ENCODE measurements at regions not wholly inside any gene's neighbourhood (a gene's known extent, or its start where the extent isn't known, plus 50 kb on each side); places are given as distances from the start of the nearest gene placed in this dataset.

DNA sequence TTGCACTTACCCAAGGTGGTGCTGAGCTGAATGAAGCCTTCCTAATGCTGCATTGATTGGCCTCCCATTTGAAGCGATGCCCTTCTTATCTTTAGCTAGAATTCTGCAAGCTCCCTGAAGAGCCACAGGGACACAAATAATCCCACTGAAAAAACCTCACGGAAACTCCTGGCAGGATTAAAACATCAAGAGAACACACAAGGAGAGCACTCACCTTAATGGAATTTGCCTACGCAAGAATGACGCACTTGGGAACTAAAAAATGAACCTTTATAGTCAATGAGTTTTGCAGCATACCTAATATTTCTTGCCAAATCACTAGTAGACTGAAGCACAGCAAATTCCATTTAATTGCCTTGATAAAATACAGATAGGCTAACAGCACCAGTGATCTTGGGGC is 232.8 kb upstream of the UBASH3B start:
- DNase-seq (ENCODE audit: extremely low spot score in 2 of 2): no peak
- no peaks in the 10 kb centered on the region for H3K9me3 ChIP-seq
- H3K36me3 ChIP-seq: no peaks in the 10 kb centered on the region
- intact Hi-C loops (cut with DNase I): no loop called here
- H3K4me3 ChIP-seq: no peak overlapping the region
- H3K4me1 ChIP-seq: no peaks in the 10 kb centered on the region
- H3K27me3 ChIP-seq: no peaks in the 10 kb centered on the region
- TF ChIP-seq, protein P1, sequence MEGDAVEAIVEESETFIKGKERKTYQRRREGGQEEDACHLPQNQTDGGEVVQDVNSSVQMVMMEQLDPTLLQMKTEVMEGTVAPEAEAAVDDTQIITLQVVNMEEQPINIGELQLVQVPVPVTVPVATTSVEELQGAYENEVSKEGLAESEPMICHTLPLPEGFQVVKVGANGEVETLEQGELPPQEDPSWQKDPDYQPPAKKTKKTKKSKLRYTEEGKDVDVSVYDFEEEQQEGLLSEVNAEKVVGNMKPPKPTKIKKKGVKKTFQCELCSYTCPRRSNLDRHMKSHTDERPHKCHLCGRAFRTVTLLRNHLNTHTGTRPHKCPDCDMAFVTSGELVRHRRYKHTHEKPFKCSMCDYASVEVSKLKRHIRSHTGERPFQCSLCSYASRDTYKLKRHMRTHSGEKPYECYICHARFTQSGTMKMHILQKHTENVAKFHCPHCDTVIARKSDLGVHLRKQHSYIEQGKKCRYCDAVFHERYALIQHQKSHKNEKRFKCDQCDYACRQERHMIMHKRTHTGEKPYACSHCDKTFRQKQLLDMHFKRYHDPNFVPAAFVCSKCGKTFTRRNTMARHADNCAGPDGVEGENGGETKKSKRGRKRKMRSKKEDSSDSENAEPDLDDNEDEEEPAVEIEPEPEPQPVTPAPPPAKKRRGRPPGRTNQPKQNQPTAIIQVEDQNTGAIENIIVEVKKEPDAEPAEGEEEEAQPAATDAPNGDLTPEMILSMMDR (IDR thresholded peaks at IDR 0.05): no peak
- TF ChIP-seq POLR2A (IDR thresholded peaks at IDR 0.05): no peak
- TF ChIP-seq POLR2AphosphoS5 (IDR thresholded peaks at IDR 0.05; ENCODE audit: insufficient read depth in 1 of 2, low read depth in 1 of 2): no peak
- no peak overlapping the region for H3K27ac ChIP-seq

DNA sequence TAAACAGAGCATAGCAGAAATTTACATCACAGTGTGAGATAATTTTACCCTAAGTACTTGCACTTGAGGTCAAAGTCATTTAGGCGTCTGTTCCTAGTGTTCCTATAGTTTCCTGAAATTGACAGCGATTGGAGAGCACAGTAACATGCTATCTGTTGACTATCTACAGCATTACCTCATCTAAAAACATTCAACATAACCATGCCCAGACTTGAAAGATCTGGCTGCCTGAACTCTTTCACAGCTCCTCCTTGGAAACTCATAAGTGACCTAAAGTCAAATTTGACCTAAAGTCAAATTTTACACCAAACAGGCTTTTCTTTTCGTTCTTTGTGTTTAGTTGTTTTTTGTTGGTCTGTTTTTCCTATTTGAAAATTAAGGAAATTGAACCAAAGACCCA is 233.8 kb upstream of the UBASH3B start:
- H3K4me1 ChIP-seq: no peaks in the 10 kb centered on the region
- H3K9me3 ChIP-seq: no peaks in the 10 kb centered on the region
- H3K27me3 ChIP-seq: no peaks in the 10 kb centered on the region
- H3K4me3 ChIP-seq: no peak overlapping the region
- intact Hi-C loops (cut with DNase I): no loop called here
- no peaks in the 10 kb centered on the region for H3K36me3 ChIP-seq
- TF ChIP-seq, protein P1 (IDR thresholded peaks at IDR 0.05): no peak
- no peak for TF ChIP-seq POLR2A (IDR thresholded peaks at IDR 0.05)
- no peak for TF ChIP-seq POLR2AphosphoS5 (IDR thresholded peaks at IDR 0.05; ENCODE audit: insufficient read depth in 1 of 2, low read depth in 1 of 2)
- no peak for DNase-seq (ENCODE audit: extremely low spot score in 2 of 2)
- H3K27ac ChIP-seq: no peak overlapping the region

DNA sequence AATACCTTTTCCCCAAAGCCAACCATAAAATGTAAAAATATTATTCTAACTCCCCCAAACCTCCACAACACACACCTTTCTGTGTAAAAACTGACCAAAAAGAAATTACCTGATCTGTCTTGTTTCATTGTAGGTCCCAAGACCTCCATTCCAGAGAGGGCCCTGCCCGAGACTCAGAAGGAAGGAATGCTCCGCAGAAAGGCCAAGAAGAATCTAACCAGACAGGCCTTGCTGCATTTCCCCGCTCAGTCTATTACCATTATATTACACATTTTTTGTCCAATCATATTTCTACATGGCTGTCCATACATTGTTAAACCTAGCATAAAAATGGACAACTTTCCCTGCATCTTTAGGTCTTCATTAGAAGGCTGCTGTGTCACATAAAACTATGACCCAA is 237.5 kb upstream of the UBASH3B start:
- Histone ChIP-seq H3K9me3 (peaks cover 7% of the 10 kb centered on the region), H3K4me1 (no peaks in the 10 kb centered on the region), H3K36me3 (no peaks in the 10 kb centered on the region), H3K27me3 (no peaks in the 10 kb centered on the region), H3K4me3 (no peak overlapping the region), H3K27ac (no peak overlapping the region)
- TF ChIP-seq POLR2A (IDR thresholded peaks at IDR 0.05): no peak
- TF ChIP-seq POLR2AphosphoS5 (IDR thresholded peaks at IDR 0.05; ENCODE audit: insufficient read depth in 1 of 2, low read depth in 1 of 2): no peak
- DNase-seq (ENCODE audit: extremely low spot score in 2 of 2): no peak
- intact Hi-C loops (cut with DNase I): no loop called here

DNA sequence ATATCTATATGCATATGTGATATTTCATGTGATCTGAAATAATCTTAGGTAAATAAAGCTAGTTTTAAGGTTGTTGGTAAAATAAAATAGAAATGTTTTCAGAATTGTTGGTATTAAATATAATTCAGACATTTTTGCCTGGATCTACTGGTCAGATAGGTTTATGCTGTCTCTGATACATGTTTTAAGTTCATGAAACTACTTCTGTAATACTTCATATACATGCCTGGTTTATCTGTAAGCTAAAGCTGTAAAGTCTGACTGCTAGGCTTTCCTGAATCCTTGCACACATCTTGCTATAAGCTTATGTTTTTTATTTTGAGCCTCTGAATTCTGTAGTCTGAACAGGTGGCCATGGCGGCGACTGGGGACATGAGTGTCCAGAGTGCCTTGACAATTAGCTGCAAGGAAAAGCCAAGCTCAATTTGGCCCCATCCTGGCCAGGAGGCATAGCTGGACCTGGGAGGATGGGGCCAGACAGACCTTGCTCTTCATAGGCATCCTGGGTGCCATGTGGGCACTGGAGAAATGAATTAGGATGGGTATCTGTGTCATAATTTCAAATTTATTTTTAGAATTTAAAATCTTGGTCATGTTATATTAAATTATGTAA is 241.0 kb upstream of the UBASH3B start:
- intact Hi-C loops (cut with DNase I): no loop called here
- Histone ChIP-seq H3K27me3 (no peaks in the 10 kb centered on the region), H3K4me3 (no peak overlapping the region), H3K9me3 (peaks cover 7% of the 10 kb centered on the region), H3K36me3 (no peaks in the 10 kb centered on the region), H3K27ac (no peak overlapping the region), H3K4me1 (no peaks in the 10 kb centered on the region)
- TF ChIP-seq, protein P1 (IDR thresholded peaks at IDR 0.05): no peak
- no peak for TF ChIP-seq POLR2A (IDR thresholded peaks at IDR 0.05)
- no peak for TF ChIP-seq POLR2AphosphoS5 (IDR thresholded peaks at IDR 0.05; ENCODE audit: insufficient read depth in 1 of 2, low read depth in 1 of 2)
- DNase-seq (ENCODE audit: extremely low spot score in 2 of 2): no peak

DNA sequence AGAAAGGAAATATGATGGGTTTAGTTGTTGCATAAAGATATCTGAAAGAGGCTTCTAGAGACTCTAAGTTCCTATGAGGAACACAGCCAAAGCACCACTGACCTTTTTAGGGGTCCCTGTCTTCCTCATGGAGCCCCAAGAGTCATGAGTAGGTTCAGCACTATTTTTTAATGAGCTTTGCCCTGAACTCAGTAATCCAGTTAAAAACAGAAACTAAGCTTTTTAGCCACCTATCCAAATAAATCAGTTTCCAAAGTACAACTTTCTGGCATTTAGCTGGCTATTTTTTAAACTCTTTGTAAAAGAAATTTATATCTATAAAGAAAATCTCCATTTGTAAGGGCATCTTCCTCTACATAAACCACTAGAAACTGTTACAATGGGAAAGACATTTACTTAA is 241.8 kb upstream of the UBASH3B start:
- H3K9me3 ChIP-seq: peaks cover 7% of the 10 kb centered on the region
- no peak for DNase-seq (ENCODE audit: extremely low spot score in 2 of 2)
- no peak overlapping the region for H3K4me3 ChIP-seq
- no peaks in the 10 kb centered on the region for H3K4me1 ChIP-seq
- no peaks in the 10 kb centered on the region for H3K27me3 ChIP-seq
- no peak for TF ChIP-seq POLR2A (IDR thresholded peaks at IDR 0.05)
- no peak for TF ChIP-seq POLR2AphosphoS5 (IDR thresholded peaks at IDR 0.05; ENCODE audit: insufficient read depth in 1 of 2, low read depth in 1 of 2)
- TF ChIP-seq, protein P1 (IDR thresholded peaks at IDR 0.05): no peak
- no peaks in the 10 kb centered on the region for H3K36me3 ChIP-seq
- intact Hi-C loops (cut with DNase I): no loop called here
- H3K27ac ChIP-seq: no peak overlapping the region

Measured in vagina (tissue), 2 donors.